Breast epithelium (tissue), 3 donors: ENCODE measurements at regions not wholly inside any gene's neighbourhood (a gene's known extent, or its start where the extent isn't known, plus 50 kb on each side); places are given as distances from the start of the nearest gene placed in this dataset.

Experiments used
- POLR2A ChIP-seq: fragments of 450-650 bp; IDR thresholded peaks from one replicate; pipeline ENCODE4 v1.6.1; 2016; ENCODE audit warnings: antibody characterized with exemption, mild to moderate bottlenecking, moderate library complexity
- POLR2AphosphoS5 ChIP-seq, 3 donors: sonication (generic); formaldehyde crosslinking; IDR thresholded peaks; one replicate each; pipeline ENCODE4 v1.6.1; 2017; ENCODE audit warnings: antibody characterized with exemption in 3 of 3
- TF ChIP-seq, protein P1 (sequence below), 3 donors: fragments of 450-650 bp; IDR thresholded peaks; one replicate each; pipeline ENCODE4 v1.5.1; 2016 to 2017; ENCODE audit warnings: antibody characterized with exemption in 3 of 3, mild to moderate bottlenecking in 3 of 3, moderate library complexity in 3 of 3

DNA sequence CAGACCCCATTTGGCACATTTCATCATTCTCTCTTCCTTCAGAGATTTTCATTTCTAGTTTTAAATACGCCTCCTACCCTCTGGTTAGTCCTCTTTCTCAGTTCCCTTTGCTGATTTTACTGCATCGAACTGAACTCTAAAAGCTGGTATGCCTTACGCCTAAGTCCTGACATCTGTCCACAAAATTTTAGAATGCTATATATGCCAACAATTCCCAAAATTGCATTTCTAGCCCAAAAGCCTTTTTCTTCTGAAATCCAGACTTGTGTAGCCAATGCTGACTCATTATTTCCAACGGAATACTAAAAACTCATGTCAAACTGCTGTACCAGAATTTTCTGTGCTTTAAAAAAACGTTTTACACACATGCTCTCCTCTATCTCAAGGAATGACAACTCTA is 1124.4 kb upstream of the TENM4 start:
- TF ChIP-seq, protein P1, sequence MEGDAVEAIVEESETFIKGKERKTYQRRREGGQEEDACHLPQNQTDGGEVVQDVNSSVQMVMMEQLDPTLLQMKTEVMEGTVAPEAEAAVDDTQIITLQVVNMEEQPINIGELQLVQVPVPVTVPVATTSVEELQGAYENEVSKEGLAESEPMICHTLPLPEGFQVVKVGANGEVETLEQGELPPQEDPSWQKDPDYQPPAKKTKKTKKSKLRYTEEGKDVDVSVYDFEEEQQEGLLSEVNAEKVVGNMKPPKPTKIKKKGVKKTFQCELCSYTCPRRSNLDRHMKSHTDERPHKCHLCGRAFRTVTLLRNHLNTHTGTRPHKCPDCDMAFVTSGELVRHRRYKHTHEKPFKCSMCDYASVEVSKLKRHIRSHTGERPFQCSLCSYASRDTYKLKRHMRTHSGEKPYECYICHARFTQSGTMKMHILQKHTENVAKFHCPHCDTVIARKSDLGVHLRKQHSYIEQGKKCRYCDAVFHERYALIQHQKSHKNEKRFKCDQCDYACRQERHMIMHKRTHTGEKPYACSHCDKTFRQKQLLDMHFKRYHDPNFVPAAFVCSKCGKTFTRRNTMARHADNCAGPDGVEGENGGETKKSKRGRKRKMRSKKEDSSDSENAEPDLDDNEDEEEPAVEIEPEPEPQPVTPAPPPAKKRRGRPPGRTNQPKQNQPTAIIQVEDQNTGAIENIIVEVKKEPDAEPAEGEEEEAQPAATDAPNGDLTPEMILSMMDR (IDR thresholded peaks at IDR 0.05) = no peak
- TF ChIP-seq POLR2AphosphoS5 (IDR thresholded peaks at IDR 0.05) = no peak
- no peak for TF ChIP-seq POLR2A
